SK-N-MC (cell line): ENCODE measurements at regions not wholly inside any gene's neighbourhood (a gene's known extent, or its start where the extent isn't known, plus 50 kb on each side); places are given as distances from the start of the nearest gene placed in this dataset.

ENCODE experiments used
- EZH2 ChIP-seq: fragments of 200-600 bp; sonication (generic); IDR thresholded peaks from one replicate; pipeline ENCODE4 v1.6.1; 2017; ENCODE audit warnings: antibody characterized with exemption
- POLR2AphosphoS5 ChIP-seq: IDR thresholded peaks from 2 replicates; pipeline ENCODE4 v1.6.1; 2012; ENCODE audit warnings: mild to moderate bottlenecking, low read depth, low read length, borderline replicate concordance

DNA sequence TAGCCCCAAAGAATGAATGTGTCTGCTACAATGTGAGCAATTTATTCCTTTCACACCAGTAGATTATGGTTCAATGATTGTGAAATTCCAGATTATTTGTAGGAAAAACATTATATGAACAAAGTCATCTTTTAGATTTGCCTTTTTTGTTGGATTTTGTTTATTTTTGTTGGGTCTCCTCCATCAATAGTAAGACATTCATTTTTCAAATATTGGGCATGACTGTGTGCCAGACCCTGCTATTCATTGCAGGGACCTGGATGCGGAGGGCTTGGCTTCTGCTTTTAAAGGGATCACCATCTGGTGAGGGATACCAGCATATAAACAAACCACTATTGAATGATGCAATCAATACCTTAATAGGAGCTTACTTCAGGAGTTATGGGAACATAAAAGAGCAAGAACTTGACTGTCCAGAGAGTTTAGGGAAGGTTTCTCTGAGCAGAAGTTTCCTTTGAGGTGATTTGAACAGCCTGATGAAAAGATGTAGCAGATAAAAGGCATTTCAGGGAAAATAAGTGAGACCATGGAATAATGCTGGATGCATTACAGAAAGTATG, 486.7 kb downstream of the EPHA4 start:
- TF ChIP-seq POLR2AphosphoS5 (no peak), EZH2 (no peak)
